Gastrocnemius medialis (tissue), 4 donors: ENCODE measurements at regions not wholly inside any gene's neighbourhood (a gene's known extent, or its start where the extent isn't known, plus 50 kb on each side); places are given as distances from the start of the nearest gene placed in this dataset.

ENCODE experiments used
- CTCF ChIP-seq, 5 experiments: fragments of 450-650 bp in 3 of 5; fragments of 200-600 bp in 2 of 5; sonication (generic) in 2 of 5; IDR thresholded peaks in 4 of 5; conservative IDR thresholded peaks in 1 of 5; 1 replicate in 4 of 5; 2 replicates in 1 of 5; pipeline ENCODE4 v1.5.1; 2016 to 2019; ENCODE audit warnings: antibody characterized with exemption in 5 of 5, mild to moderate bottlenecking in 3 of 5, moderate library complexity in 3 of 5
- POLR2A ChIP-seq, 2 donors: fragments of 450-650 bp; IDR thresholded peaks; one replicate each; pipeline ENCODE4 v1.6.1; 2017; ENCODE audit warnings: antibody characterized with exemption in 2 of 2, mild to moderate bottlenecking in 2 of 2, moderate library complexity in 2 of 2

- no peak for TF ChIP-seq POLR2A (IDR thresholded peaks at IDR 0.05)
- TF ChIP-seq CTCF (IDR thresholded peaks at IDR 0.05 in 4 of 5, conservative IDR thresholded peaks at IDR 0.05 in 1 of 5), result no peak
These were observed 178.4 kb downstream of the RPLP1 start for GRCh38 chr15:69631005-69631404.
